Vagina (tissue), 2 donors: ENCODE measurements at regions not wholly inside any gene's neighbourhood (a gene's known extent, or its start where the extent isn't known, plus 50 kb on each side); places are given as distances from the start of the nearest gene placed in this dataset.

ENCODE experiments used
- POLR2A ChIP-seq, 2 donors: fragments of 450-650 bp; IDR thresholded peaks; one replicate each; pipeline ENCODE4 v1.6.1; 2017; ENCODE audit warnings: antibody characterized with exemption in 2 of 2, mild to moderate bottlenecking in 2 of 2, moderate library complexity in 2 of 2
- TF ChIP-seq, protein P1 (sequence below), 3 experiments: fragments of 450-650 bp in 2 of 3; fragments of 200-600 bp in 1 of 3; sonication (generic) in 1 of 3; IDR thresholded peaks; one replicate each; pipeline ENCODE4 v1.5.1; 2017 to 2019; ENCODE audit warnings: antibody characterized with exemption in 3 of 3, mild to moderate bottlenecking in 2 of 3, moderate library complexity in 2 of 3

DNA sequence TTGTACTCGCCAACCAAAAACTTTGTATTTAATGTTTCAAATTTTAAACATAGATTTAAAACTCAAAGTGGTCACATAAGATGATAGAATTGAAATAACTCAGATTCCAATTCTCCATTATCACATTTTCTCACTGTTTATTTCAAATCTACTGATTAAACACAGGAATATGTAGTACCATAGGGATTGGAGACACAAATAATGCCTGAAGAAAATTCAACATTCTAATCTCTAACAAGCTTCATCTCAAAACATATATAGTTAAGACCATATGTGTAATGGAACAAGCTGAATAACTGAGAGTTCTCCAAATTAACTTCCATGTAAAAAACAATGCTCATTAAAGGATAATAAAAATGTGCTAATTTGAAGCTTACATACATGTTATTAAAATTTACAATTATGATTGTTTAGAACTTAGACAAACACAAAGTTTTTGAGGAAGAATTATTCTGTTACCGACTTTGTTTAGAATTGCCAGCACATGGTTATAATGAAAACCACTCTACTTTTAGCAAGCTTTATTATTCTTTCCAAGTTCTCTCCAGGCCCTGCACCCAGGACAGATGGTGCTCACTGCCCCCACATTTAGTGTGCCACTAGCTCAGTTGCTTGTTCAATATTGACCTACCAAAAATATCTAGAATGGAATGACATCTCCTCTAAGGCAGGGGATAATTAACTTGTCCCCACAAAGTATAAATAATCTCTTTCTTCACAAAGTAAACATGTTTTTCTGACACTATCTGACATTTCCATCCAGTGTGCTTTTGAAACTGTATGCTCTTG, 467.2 kb downstream of the TTLL7 start:
- no peak for TF ChIP-seq POLR2A (IDR thresholded peaks at IDR 0.05)
- TF ChIP-seq, protein P1, sequence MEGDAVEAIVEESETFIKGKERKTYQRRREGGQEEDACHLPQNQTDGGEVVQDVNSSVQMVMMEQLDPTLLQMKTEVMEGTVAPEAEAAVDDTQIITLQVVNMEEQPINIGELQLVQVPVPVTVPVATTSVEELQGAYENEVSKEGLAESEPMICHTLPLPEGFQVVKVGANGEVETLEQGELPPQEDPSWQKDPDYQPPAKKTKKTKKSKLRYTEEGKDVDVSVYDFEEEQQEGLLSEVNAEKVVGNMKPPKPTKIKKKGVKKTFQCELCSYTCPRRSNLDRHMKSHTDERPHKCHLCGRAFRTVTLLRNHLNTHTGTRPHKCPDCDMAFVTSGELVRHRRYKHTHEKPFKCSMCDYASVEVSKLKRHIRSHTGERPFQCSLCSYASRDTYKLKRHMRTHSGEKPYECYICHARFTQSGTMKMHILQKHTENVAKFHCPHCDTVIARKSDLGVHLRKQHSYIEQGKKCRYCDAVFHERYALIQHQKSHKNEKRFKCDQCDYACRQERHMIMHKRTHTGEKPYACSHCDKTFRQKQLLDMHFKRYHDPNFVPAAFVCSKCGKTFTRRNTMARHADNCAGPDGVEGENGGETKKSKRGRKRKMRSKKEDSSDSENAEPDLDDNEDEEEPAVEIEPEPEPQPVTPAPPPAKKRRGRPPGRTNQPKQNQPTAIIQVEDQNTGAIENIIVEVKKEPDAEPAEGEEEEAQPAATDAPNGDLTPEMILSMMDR (IDR thresholded peaks at IDR 0.05): no peak
